CD4-positive, alpha-beta T cell treated with Interleukin-12 subunit alpha and Interleukin-12 subunit beta, for 1 hour (primary cell): ENCODE measurements at regions not wholly inside any gene's neighbourhood (a gene's known extent, or its start where the extent isn't known, plus 50 kb on each side); places are given as distances from the start of the nearest gene placed in this dataset.
"Not testable (repeated sequence)": the region's sequence is repeated elsewhere in the genome, so short reads cannot be mapped to it uniquely, and the experiment has no call there.

Source experiments
- DNase-seq: peaks from one replicate; pipeline ENCODE4 v3.0.0-alpha.2; 2020

DNA sequence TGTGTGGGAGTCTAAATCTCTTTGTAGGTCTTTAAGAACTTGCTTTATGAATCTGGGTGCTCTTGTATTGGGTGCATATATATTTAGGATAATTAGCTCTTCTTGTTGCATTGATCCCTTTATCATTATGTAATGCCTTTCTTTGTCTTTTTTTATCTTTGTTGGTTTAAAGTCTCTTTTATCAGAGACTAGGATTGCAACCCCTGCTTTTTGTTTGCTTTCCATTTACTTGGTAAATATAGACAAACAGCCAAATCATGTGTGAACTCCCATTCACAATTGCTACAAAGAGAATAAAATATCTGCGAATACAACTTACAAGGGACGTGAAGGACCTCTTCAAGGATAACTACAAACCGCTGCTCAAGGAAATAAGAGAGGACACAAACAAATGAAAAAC, 198.2 kb upstream of the APCDD1 start:
- not testable (repeated sequence) for DNase-seq

DNA sequence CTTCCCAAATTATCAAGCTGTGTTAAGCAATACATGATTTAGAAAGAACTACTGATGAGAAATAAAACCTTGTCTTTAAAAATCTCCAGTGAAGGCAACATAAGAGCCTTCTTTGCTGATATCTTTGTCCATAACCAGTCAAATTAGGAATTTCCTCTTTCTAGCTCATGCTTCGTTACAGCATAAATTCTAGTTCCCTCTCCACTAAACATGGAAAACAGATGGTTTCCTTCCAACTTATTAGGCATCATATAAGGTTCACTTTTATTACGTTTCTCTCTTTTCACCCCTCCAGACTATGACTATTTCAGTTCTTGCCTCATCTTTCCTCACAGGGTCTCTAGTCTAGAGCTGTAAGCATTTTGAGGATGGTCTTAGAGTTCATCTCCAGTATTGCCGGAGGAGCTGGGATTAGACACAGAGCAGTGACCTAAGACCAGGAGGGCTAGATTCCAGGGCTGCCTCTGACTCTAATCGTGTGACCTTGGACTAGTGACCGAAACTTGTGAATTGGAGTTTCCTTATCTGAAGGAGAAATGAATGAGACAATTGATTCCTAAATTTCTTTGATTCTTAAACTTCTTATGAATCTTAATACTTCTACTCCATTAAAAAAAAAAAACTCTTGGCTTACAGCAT, 195.5 kb upstream of the APCDD1 start:
- DNase-seq: no peak

DNA sequence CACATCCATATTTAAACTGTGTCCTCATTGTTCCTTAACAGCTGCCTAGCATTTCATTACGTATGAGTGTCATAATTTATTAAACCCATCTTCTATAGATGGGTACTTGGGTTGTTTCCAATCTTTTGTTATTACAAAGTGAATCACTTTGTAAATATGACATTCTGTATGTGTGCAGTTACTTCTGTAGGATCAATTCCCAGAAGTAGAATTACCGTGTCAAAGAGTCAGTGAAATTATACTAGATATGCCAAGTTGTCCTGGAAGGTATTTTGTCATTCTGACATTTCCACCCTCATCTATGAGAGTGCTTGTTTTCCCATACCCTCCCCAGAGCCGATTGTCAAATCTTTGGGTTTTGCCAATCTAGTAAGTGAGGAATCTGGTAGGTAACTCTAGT, 194.5 kb upstream of the APCDD1 start:
- DNase-seq: no peak

DNA sequence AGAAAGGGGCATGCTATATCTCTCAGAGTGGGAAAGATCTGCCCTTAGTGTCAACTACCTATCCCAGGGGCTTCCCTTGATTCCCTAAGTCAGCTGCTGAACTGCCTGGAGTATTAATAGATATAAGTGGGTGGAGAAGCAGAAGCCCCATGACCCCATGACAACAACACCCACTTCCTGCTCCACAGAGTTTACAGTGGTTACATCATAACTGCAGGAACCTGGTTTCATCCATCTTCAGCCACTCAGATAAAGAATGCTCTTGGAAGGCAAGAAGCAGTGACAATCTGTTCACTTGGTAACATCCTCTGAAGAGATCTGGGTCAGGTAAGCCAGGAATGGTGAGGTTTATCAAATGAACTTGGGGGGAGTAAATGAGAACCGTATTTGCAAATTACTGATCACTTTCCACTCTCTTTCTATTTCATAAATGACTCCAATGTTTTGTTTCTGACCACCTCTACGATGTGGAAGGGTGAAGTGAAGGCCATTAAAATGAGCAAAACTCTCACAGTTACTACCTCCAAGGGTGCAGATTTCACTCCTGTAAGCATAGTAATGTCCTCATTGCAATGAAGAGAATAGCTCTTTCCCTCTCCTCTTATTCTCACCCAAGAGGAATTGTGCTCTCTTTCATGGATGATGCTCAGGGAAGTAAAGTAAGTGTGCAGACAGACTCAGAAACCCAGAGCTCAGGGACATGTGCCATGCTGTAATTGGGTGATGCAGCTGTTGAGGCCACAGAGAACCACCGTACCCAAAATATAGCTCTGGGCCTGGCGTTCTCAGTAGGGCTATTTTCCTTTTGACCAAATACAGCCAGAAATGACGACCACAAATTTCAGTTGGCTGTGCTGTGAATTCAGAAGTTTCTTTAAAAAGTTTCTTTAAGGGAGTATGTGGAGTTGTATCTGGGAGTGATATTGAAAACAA, 192.8 kb upstream of the APCDD1 start:
- no peak for DNase-seq

DNA sequence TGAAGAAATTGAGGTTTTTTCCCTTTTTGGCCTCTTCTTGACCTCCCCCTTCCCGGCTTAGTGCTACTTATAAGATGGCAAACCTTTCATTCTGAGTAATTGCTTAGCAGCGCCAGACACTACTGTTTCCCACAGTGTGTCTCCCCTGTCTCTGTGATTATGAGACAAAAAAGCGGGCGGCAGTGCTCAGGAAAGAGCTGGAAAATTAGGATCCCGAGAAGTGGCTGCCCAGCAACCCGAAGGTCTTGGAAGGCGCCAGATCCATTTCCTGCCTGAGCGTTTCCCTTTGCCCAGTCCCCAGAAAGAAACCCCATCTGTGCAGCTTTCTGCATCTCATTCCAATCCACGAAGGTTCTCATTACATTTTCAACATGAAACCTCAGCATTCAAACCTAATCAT, 191.9 kb upstream of the APCDD1 start:
- no peak for DNase-seq

DNA sequence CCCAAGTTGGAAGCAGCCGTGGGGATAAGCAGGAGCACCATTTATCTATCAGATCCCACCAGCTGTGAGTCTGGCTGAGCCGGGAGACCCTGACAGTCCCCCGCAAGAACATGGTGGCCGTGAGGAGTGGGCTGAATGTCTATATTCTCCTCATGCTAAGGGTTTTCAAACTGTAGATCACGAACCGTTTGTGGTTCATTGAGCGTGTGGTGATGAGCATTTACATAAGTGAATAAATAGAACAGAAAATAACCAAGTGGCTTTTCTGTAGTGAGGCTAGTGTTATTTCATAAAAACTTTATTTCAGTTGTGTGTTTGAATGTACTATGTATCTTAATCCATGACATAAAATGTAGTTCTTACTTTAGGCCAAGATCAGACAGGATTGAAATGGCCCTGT, 190.2 kb upstream of the APCDD1 start:
- DNase-seq: no peak

DNA sequence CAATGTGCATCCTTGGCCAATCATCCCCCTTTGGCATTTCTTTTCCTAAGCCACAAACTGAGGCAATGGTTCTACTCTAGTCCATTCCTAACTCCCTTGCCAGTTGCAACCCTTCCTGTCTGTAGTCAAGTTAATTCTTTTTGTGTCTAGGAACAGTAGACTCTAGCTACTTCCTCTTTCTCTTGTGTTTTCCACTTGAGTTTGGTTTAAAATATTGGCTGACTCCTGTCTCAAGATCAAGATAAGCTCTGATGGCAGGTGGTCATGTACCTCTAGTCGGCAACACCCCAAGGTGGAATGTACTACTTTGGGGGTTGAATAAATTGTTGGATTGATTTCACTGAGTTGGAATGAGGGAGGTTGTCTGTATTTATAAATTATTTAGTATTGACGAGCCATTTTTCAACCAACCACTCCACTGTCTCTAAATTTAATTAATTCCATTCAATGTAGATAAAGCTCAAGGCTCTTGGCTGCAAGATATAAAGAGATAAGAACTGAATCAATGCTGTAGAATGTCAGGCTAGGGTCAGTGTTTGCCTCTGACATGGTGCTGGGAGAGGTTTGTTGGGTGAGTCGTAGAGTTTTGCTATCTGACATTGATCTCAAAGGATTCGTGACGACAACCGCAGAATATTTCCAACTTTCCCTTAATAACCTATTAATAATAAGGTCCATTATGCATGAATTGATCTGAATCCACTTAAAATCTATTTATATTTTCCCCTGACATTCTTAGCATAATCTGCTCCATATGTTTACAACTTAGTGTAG, 188.7 kb upstream of the APCDD1 start:
- DNase-seq: no peak

DNA sequence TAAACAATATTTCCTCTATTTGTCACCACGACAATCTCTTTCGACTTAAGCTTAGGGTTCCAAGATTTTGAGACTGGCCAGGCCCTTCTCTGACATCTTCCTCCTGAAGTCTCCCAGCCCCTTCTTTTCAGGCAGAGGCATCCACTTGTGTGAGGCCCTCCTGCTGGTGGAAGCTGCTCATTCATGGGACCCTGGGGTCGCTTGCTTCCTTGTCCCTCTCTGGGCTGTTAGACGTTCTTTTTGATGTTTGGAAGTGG, 188.2 kb upstream of the APCDD1 start:
- DNase-seq: no peak

DNA sequence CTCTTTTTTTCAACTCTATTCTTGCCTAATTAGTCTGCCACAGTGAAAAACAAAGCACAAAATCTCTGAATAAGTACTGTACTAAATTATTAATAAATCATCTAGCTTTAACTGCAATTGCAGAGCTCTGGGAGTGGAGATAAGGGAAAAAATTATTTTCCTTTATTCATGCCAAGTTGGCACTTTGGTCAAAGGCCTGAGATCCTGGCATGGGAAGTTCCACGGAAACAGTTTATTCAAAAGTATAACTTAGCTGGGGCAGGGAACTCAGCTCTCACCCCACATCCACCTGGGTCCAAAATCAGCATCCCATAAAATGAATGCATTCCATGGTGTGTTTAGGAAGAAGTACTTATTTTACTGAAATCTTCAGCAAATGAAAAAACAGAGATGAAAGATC, 185.2 kb upstream of the APCDD1 start:
- DNase-seq: no peak

DNA sequence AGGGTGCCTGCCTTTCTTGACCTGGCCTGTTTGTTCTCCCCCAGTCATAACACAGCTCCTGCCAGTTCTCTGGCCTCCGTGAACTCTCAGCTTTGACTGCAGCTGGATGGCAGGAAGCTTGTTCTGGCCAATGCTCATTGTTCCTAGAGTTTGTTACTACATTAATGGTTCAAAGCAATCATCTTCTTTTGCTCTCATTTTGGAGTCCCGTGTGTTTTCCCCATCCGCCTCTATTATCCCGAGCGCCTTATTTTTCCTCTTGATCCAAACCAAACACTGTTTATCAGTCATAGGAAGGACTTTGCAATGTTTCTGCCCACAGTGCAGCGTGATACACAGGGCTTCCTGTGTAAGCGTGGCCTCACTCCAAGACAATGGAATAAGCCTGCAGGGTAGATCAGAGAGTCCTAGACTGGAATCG, 184.3 kb upstream of the APCDD1 start:
- DNase-seq: no peak

DNA sequence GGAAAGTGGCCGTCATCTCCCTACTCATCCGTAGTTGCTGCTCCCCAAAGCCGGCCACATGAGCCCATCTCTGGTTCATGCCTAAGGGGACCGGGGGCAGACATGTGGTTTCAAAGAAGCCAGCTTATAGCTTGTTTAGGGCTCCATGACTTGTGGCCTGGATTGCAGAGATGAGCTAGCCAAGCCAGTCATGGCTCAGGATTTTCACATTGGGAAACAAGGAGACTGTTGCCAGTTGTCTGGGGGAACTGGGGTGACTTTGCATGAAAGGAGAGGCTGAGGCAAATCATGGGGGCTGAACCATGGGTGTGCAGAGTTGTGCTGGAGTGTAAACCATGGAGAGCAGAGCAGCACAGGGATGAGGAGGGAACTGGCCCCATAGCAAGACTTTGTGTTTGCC, 183.0 kb upstream of the APCDD1 start:
- no peak for DNase-seq

DNA sequence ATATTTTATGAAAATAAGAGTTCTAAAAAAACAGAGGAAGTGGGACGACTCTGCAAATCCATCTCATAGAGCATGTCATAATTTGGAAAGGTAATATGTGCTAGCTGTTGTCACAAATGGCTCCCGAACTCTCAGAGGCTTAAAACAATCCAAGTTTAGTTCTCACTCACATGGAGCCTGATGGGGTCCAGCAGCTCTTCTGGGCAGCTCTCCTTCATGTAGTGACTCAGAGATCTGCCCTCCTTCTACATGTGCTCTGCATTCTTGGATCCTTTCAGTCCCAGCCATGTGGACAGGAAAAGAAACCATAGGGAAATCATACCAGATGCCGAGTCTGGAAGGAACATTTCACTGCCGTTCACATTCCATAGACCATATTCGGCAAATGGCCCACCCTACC, 180.1 kb upstream of the APCDD1 start:
- DNase-seq: no peak

DNA sequence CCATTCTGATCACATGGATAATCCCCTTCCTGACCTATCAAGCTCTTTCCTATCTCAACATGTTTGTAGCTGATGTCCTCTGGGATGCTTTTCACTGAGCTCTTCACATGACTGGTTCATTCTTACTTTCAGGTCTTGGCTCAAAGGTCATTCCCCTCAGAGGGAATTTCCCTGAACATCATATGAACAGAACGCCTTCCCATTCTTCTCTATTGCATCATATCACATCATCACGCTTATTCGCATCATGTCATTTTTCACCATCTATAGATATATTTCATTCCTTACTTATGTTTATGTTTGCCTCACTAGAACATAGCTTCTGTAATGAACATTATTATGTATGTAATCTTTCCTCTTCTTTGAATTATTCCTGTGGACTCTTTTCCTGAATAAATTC, 178.9 kb upstream of the APCDD1 start:
- no peak for DNase-seq

DNA sequence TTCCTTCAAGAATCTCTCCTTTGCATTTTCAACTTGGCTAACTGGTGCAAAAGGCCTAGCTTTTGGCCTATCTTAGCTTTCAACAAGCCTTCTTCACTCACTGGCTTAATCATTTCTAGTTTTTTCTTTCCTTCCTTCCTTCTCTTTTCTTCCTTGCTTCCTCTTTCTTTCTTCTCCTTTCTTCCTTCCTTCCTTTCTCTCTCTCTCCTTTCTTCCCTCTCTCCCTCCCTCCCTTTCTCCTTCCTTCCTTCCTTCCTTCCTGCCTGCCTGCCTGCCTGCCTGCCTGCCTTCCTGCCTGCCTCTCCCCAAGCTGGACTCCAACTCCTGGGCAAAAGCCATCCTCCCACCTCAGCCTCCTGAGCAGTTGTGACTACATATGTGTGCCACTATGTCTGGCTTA, 176.2 kb upstream of the APCDD1 start:
- DNase-seq: no peak

DNA sequence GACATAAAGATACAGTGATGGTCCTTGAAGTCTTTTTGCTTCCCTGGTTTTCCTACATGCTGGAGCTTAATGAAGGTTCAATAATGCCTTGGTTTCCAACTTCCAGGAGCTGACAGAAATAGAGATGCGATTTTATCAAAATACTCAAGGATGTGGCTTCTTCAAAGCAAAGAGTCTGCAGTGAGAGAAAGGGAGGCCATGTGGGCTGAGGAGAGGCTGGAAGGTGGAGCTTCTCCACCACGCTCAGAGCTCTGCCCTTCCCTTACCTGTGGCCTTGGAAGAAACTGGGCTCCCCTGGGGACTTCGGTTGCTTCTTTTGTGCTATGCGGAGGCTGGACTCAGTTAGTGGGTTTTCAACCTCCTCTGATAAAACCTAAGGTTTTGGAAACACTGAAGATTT, 175.0 kb upstream of the APCDD1 start:
- DNase-seq: no peak

DNA sequence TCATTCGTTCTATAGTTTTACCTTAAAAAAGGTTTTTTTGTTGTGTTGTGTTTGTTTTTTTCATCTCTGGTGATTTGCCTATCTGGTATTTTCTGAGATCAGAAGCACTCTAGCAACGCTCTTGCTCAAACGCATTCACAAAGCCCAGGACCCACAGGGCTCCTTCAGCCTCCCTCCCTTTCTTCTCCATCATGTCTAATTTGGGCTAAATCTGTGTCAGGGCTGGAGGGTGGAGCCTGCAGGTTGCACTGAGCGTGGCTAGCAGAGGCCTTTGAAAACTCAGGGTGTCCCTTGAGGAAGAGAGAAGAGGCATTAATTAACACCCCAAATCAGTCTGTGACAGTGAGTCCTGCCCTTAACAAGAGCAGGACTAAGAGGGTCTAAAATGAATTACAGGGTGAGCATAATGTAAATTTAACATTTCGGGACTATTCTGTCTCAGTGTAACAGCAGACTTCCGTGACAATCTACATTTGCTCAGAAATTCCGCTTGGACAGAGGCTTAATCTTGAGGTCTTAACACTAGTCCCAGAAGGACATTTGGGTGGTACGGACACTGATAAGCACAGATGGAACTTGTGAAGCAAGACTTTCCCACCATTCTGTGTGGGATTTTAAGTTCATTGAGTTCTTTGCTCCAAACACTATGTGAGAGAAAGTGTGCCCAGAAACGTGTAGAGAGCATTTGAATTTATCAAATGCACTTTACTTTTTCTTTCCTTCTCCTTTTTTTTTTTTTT, 174.4 kb upstream of the APCDD1 start:
- DNase-seq: no peak

DNA sequence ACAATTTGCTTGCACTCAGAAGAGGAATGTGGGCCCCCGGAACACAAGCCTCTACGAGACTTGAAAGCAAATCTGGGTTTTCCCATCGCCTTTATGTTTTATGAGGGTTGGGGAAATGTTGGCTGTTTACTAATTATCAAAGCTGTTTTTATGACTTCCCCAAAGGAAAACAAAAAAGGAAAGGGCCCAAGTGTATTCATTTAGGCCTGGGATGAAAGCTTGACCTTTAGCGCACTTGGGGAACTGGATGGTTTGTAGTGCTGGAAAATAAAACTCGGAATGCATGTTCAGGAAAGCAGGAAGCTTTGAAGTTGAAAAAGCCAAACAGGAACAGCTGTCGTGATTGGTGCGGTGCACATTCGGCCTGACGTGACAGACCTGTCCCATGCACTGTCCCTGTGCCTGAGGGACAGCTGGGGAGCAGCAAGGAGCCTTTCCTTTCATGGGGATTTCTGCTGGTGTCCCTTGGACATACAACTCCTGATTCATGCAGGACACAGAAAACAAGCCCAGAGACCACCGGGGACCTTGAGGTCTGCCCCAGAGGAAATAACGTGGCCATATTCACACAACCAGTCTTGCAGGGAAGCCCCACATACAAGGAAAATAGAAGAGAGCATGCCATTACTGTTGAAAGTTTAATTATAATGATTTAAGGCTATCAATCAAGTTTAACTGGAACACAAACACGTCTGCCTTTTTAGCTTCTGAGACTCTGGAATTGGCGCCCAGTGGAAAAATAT, 169.7 kb upstream of the APCDD1 start:
- no peak for DNase-seq

DNA sequence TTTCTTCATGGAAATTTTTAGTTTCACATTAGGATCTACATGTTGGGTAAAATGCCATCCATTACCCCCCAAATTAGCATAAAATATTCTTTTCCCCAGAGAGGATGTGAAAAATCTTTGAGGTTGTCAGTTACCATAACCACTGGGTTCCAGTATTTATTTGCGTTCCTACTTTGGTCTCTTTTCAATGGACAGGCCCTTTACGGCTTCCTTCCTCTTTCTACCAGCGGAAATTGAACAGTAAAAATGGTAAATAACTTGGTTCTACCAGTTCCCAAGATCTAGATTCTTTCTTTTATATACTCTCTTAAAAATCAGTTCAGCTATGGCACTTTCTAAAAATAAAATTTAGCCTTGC, 169.2 kb upstream of the APCDD1 start:
- no peak for DNase-seq

DNA sequence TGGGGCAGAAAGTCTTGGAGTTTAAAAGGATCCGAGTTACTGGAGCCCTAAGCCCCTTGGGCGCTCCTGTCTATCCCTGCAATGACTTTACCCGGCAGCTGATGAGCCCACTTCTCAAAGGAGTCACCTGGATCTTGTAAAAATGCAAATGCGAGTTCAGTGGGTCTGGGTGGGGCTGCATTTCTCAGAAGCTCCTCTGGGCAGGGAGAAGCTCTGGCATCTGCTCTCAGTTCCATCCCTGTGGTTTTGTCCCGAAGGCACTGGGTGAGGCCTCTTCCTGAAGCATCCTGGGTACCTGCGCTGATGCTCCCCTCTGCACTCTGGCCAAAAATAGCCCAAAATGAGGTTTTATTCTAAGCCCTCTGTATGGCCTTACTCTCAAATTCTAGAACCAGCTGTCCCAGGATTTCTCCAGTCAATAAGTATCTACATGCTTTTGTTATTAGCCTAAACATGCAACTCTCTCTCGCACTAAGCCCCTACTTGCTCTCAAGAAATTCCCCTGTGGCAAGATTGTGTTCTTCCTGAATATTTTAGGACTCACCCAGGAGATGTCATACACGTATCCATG, 167.8 kb upstream of the APCDD1 start:
- DNase-seq: no peak

DNA sequence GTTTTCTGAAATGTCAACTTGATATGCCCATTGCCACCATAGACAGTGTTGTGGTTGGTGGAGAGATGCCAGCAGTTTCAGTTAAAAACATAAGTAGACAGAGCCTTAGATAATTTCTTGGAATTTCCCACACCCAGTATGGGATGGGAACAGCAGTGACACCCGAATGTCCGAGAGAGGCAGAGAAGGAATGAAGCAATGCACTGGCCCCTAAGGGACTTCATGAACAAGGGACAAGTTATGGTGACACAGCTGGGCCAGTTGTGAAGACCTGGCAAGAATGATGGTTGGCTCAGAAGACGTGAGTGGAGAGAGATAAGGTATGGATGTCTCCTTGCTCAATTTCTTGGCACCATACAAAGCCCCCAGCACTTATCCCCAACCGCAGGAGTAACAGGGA, 165.2 kb upstream of the APCDD1 start:
- DNase-seq: no peak

DNA sequence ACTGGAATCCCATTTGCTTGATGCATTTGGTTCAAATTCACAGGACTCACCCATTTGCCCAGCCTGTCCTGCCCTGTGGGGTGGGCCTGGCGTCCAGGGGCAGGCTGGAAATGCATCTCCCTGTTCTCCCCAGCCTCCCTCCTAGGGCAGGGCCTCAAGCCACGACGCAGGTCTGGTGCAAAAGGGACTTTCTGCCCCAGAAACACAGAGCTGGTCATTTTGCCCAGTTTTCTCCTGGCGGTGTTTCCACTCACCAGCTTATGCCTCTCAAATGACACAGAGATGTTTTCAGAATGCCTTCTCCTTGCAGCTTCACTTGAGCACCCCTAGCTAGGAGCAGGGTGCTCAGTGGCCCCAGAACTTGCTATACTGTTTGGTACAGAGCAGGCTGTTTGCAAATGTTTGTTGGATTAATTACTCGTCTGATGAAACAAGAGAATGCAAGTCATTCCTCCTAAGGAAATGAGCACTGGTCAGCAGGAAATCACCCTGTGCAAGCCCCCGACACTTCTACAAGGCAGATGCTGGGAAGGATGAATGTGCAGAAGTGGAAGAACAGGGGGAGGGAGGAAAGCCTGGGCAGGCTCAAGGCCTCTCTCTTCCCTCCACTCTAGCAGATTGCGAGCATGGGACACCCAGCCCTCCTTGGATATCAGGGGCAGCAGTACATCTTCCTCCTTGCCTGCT, 164.3 kb upstream of the APCDD1 start:
- DNase-seq: no peak
